ENCODE measurements at regions not wholly inside any gene's neighbourhood (a gene's known extent, or its start where the extent isn't known, plus 50 kb on each side); places are given as distances from the start of the nearest gene placed in this dataset.

- TF ChIP-seq CTCF (IDR thresholded peaks at IDR 0.05) = no peak
- H3K36me3 ChIP-seq = no peaks in the 10 kb centered on the region
- no peaks in the 10 kb centered on the region for H3K4me1 ChIP-seq
- no peak overlapping the region for H3K4me3 ChIP-seq
- DNase-seq = no peak
- H3K27me3 ChIP-seq = no peaks in the 10 kb centered on the region
- intact Hi-C loops (cut with DNase I; ENCODE audit: low total_unique reads) = no loop called here
- H3K9me3 ChIP-seq = no peaks in the 10 kb centered on the region
- no peak overlapping the region for H3K27ac ChIP-seq
Observed at GRCh38 chr13:105338006-105338405, 1197.5 kb downstream of the EFNB2 start.

- no peak for DNase-seq
- Histone ChIP-seq H3K27ac (no peak overlapping the region), H3K4me1 (no peaks in the 10 kb centered on the region), H3K9me3 (no peaks in the 10 kb centered on the region), H3K4me3 (no peak overlapping the region), H3K36me3 (no peaks in the 10 kb centered on the region), H3K27me3 (no peaks in the 10 kb centered on the region)
- intact Hi-C loops (cut with DNase I; ENCODE audit: low total_unique reads) = no loop called here
- TF ChIP-seq CTCF (IDR thresholded peaks at IDR 0.05) (no peak), POLR2A (IDR thresholded peaks at IDR 0.05) (no peak)
Observed at GRCh38 chr13:105336706-105337576, 1198.5 kb downstream of the EFNB2 start.

GRCh38 chr13:105334211-105334610 is 1201.3 kb downstream of the EFNB2 start:
- no peak for DNase-seq
- intact Hi-C loops (cut with DNase I; ENCODE audit: low total_unique reads) = no loop called here
- Histone ChIP-seq H3K4me1 (no peaks in the 10 kb centered on the region), H3K27me3 (no peaks in the 10 kb centered on the region), H3K4me3 (no peak overlapping the region), H3K27ac (no peak overlapping the region), H3K36me3 (no peaks in the 10 kb centered on the region), H3K9me3 (no peaks in the 10 kb centered on the region)
- no peak for TF ChIP-seq CTCF (IDR thresholded peaks at IDR 0.05)
- no peak for TF ChIP-seq POLR2A (IDR thresholded peaks at IDR 0.05)

GRCh38 chr13:105333416-105333815 is 1202.0 kb downstream of the EFNB2 start:
- intact Hi-C loops (cut with DNase I; ENCODE audit: low total_unique reads) = no loop called here
- no peak overlapping the region for H3K27ac ChIP-seq

More at GRCh38 chr13:105333416-105333815, 1202.0 kb downstream of the EFNB2 start:
- H3K9me3 ChIP-seq = no peaks in the 10 kb centered on the region
- no peaks in the 10 kb centered on the region for H3K27me3 ChIP-seq
- DNase-seq = no peak
- no peaks in the 10 kb centered on the region for H3K4me1 ChIP-seq
- no peak for TF ChIP-seq CTCF (IDR thresholded peaks at IDR 0.05)
- no peak for TF ChIP-seq POLR2A (IDR thresholded peaks at IDR 0.05)
- no peaks in the 10 kb centered on the region for H3K36me3 ChIP-seq
- H3K4me3 ChIP-seq = no peak overlapping the region
